Naive B cell (primary cell): ENCODE measurements at regions not wholly inside any gene's neighbourhood (a gene's known extent, or its start where the extent isn't known, plus 50 kb on each side); places are given as distances from the start of the nearest gene placed in this dataset.
"Not testable (repeated sequence)": the region's sequence is repeated elsewhere in the genome, so short reads cannot be mapped to it uniquely, and the experiment has no call there.

Experiments
- ATAC-seq, 2 donors: fragments of 150-1000 bp; cut with Tn5 transposase; 2 replicates each; pipeline ENCODE4 v1.10.0; 2021; ENCODE audit warnings: low read depth in 2 of 2, mild to moderate bottlenecking in 2 of 2, moderate library complexity in 2 of 2
- DNase-seq: peaks from one replicate; pipeline ENCODE4 v3.0.0; 2022
- H3K27ac Mint-ChIP-seq, 6 donors: one replicate each; pipeline ENCODE4 v1.8.0; 2020 to 2022; ENCODE audit warnings: mild to moderate bottlenecking in 6 of 6, mixed read lengths in 6 of 6, moderate library complexity in 5 of 6, inconsistent platforms in 2 of 6
- H3K27me3 Mint-ChIP-seq, 3 donors: one replicate each; pipeline ENCODE4 v1.8.0; 2021 to 2022; ENCODE audit warnings: mixed read lengths in 3 of 3, mild to moderate bottlenecking in 1 of 3
- H3K36me3 Mint-ChIP-seq, 2 donors: one replicate each; pipeline ENCODE4 v1.8.0; 2020 to 2022; ENCODE audit warnings: mixed read lengths in 2 of 2, inconsistent platforms in 1 of 2, mild to moderate bottlenecking in 1 of 2
- H3K4me1 Mint-ChIP-seq, 3 donors: one replicate each; pipeline ENCODE4 v1.8.0; 2020 to 2022; ENCODE audit warnings: mixed read lengths in 3 of 3, inconsistent platforms in 1 of 3, mild to moderate bottlenecking in 1 of 3, moderate library complexity in 1 of 3
- H3K4me3 Mint-ChIP-seq, 8 donors: one replicate each; pipeline ENCODE4 v1.8.0; 2020 to 2022; ENCODE audit warnings: mild to moderate bottlenecking in 8 of 8, mixed read lengths in 8 of 8, moderate library complexity in 8 of 8, inconsistent platforms in 2 of 8
- H3K9me3 Mint-ChIP-seq, 7 donors: one replicate each; pipeline ENCODE4 v1.8.0; 2020 to 2022; ENCODE audit warnings: mixed read lengths in 7 of 7, mild to moderate bottlenecking in 5 of 7, inconsistent platforms in 2 of 7, moderate library complexity in 1 of 7

DNA sequence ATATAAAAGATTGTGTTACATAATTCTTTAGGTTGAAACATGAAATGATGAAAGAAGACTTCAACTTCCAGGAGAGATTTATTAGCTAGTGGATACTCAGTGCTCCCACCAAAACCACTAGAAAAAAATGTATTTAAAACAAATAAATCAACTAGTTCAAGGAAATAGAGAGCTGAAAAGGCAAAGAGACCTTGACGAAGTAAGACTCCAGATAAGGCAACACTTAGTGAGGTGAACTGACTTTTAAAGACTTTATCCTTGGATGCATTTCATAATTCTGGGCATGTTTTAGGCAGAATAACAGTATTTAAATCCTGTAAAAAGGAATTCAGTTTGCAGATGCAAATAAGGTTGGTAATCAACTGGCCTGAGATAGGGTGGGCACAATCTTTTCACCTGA lies 1150.7 kb downstream of the FSCB start:
- H3K4me3 Mint-ChIP-seq = no peak overlapping the region
- no peaks in the 10 kb centered on the region for H3K4me1 Mint-ChIP-seq
- ATAC-seq (no peak), DNase-seq (no peak)
- no peaks in the 10 kb centered on the region for H3K36me3 Mint-ChIP-seq
- peaks cover 0 to 3% (median 0%) of the 10 kb centered on the region in 7 donors for H3K9me3 Mint-ChIP-seq
- H3K27ac Mint-ChIP-seq = no peak overlapping the region
- H3K27me3 Mint-ChIP-seq = no peaks in the 10 kb centered on the region

GRCh38 chr14:43341921-43342320 lies 1165.2 kb downstream of the FSCB start:
- H3K27ac Mint-ChIP-seq = no peak overlapping the region
- ATAC-seq (no peak), DNase-seq (no peak)
- H3K9me3 Mint-ChIP-seq = peaks cover 4 to 12% (median 10%) of the 10 kb centered on the region in 7 donors
- no peaks in the 10 kb centered on the region for H3K36me3 Mint-ChIP-seq
- H3K4me1 Mint-ChIP-seq = no peaks in the 10 kb centered on the region
- no peak overlapping the region for H3K4me3 Mint-ChIP-seq
- no peaks in the 10 kb centered on the region for H3K27me3 Mint-ChIP-seq

GRCh38 chr14:43338713-43339112 lies 1168.4 kb downstream of the FSCB start:
- Mint-ChIP-seq H3K4me3 (no peak overlapping the region), H3K27ac (no peak overlapping the region), H3K36me3 (no peaks in the 10 kb centered on the region), H3K27me3 (no peaks in the 10 kb centered on the region), H3K9me3 (peaks cover 0 to 9% (median 2%) of the 10 kb centered on the region in 7 donors), H3K4me1 (no peaks in the 10 kb centered on the region)
- DNase-seq (no peak), ATAC-seq (no peak)

- H3K27ac Mint-ChIP-seq = no peak overlapping the region
- ATAC-seq (no peak), DNase-seq (no peak)
- H3K4me1 Mint-ChIP-seq = no peaks in the 10 kb centered on the region
- H3K36me3 Mint-ChIP-seq = no peaks in the 10 kb centered on the region
- peaks cover 0 to 4% (median 0%) of the 10 kb centered on the region in 7 donors for H3K9me3 Mint-ChIP-seq
- no peak overlapping the region for H3K4me3 Mint-ChIP-seq
- no peaks in the 10 kb centered on the region for H3K27me3 Mint-ChIP-seq
Measured at GRCh38 chr14:43336351-43336750, 1170.7 kb downstream of the FSCB start.

GRCh38 chr14:43326501-43327407 lies 1180.3 kb downstream of the FSCB start:
- H3K27me3 Mint-ChIP-seq, H3K9me3 Mint-ChIP-seq, H3K4me3 Mint-ChIP-seq, H3K27ac Mint-ChIP-seq, H3K4me1 Mint-ChIP-seq, ATAC-seq, H3K36me3 Mint-ChIP-seq, DNase-seq: not testable (repeated sequence)

GRCh38 chr14:43316427-43316826 lies 1190.7 kb downstream of the FSCB start:
- H3K27me3 Mint-ChIP-seq = no peaks in the 10 kb centered on the region
- H3K4me1 Mint-ChIP-seq = no peaks in the 10 kb centered on the region
- H3K27ac Mint-ChIP-seq = no peak overlapping the region
- DNase-seq (no peak), ATAC-seq (no peak)
- H3K4me3 Mint-ChIP-seq = no peak overlapping the region
- H3K9me3 Mint-ChIP-seq = peaks cover 0 to 2% (median 0%) of the 10 kb centered on the region in 7 donors
- no peaks in the 10 kb centered on the region for H3K36me3 Mint-ChIP-seq

DNA sequence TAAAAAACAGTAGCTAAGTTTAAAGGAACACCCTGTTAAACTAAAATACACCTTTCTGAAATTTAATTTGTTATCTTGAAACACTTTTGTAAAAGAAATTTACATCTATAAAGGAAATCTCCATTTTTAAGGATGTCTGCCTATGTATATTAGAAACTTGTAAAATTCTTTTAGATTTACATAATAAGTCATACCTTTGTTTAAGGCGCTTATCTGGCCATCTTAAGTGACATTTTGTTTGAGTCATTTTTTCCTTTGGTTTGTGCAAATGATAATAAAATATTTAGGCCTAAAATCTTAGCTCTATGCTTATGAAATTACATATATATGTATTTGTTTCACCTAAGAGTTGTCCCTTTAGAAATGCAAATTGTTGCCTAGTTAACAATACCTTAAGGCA lies 1193.4 kb downstream of the FSCB start:
- no peaks in the 10 kb centered on the region for H3K36me3 Mint-ChIP-seq
- DNase-seq (no peak), ATAC-seq (no peak)
- H3K27me3 Mint-ChIP-seq = no peaks in the 10 kb centered on the region
- peaks cover 0 to 2% (median 0%) of the 10 kb centered on the region in 7 donors for H3K9me3 Mint-ChIP-seq
- no peak overlapping the region for H3K27ac Mint-ChIP-seq
- H3K4me1 Mint-ChIP-seq = no peaks in the 10 kb centered on the region
- H3K4me3 Mint-ChIP-seq = no peak overlapping the region

GRCh38 chr14:43308421-43309110 lies 1198.5 kb downstream of the FSCB start:
- Mint-ChIP-seq H3K9me3 (peaks cover 0 to 3% (median 0%) of the 10 kb centered on the region in 7 donors), H3K27me3 (no peaks in the 10 kb centered on the region), H3K27ac (no peak overlapping the region), H3K36me3 (no peaks in the 10 kb centered on the region), H3K4me1 (no peaks in the 10 kb centered on the region), H3K4me3 (no peak overlapping the region)
- no peak for DNase-seq
- ATAC-seq = no peak

GRCh38 chr14:43307836-43308235 lies 1199.2 kb downstream of the FSCB start:
- no peaks in the 10 kb centered on the region for H3K36me3 Mint-ChIP-seq
- H3K4me3 Mint-ChIP-seq = no peak overlapping the region
- no peaks in the 10 kb centered on the region for H3K27me3 Mint-ChIP-seq
- peaks cover 0 to 3% (median 0%) of the 10 kb centered on the region in 7 donors for H3K9me3 Mint-ChIP-seq
- H3K4me1 Mint-ChIP-seq = no peaks in the 10 kb centered on the region
- DNase-seq (no peak), ATAC-seq (no peak)
- H3K27ac Mint-ChIP-seq = no peak overlapping the region

- Mint-ChIP-seq H3K27ac (no peak overlapping the region), H3K9me3 (peaks cover 0 to 3% (median 0%) of the 10 kb centered on the region in 7 donors), H3K27me3 (no peaks in the 10 kb centered on the region), H3K36me3 (no peaks in the 10 kb centered on the region), H3K4me3 (no peak overlapping the region), H3K4me1 (no peaks in the 10 kb centered on the region)
- DNase-seq (no peak), ATAC-seq (no peak)
Measured at GRCh38 chr14:43306053-43306452, 1201.0 kb downstream of the FSCB start.

DNA sequence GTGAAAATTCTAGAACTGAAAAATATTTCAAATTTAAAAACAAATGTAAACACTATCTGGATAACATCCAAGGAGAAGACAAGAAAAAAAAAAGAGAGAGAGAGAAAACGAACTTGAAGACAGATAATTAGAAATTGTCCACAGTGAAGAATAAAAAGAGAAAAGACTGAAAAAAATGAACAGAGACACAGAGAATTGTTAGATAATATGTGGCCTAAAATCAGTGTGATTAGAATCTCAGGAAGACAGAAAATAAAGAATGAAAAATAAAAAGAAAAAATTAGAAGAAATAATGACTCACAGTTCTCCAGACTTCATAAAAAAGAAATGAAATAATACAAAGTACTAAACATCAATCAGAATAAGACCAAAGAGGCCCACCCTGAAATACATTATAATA lies 1209.3 kb downstream of the FSCB start:
- Mint-ChIP-seq H3K36me3 (no peaks in the 10 kb centered on the region), H3K4me1 (no peaks in the 10 kb centered on the region), H3K27me3 (no peaks in the 10 kb centered on the region), H3K4me3 (no peak overlapping the region), H3K9me3 (peaks cover 4 to 10% (median 7%) of the 10 kb centered on the region in 7 donors), H3K27ac (no peak overlapping the region)
- no peak for ATAC-seq
- no peak for DNase-seq

- not testable (repeated sequence) for H3K27ac Mint-ChIP-seq, H3K27me3 Mint-ChIP-seq, ATAC-seq, DNase-seq, H3K4me1 Mint-ChIP-seq, H3K36me3 Mint-ChIP-seq, H3K4me3 Mint-ChIP-seq
- peaks cover 4 to 13% (median 7%) of the 10 kb centered on the region in 7 donors for H3K9me3 Mint-ChIP-seq
Measured at GRCh38 chr14:43296061-43296460, 1211.0 kb downstream of the FSCB start.

- H3K36me3 Mint-ChIP-seq = no peaks in the 10 kb centered on the region
- H3K27me3 Mint-ChIP-seq = no peaks in the 10 kb centered on the region
- no peak for ATAC-seq
- H3K4me3 Mint-ChIP-seq = no peak overlapping the region
- peaks cover 0 to 8% (median 2%) of the 10 kb centered on the region in 7 donors for H3K9me3 Mint-ChIP-seq
- no peaks in the 10 kb centered on the region for H3K4me1 Mint-ChIP-seq
- H3K27ac Mint-ChIP-seq = no peak overlapping the region
- DNase-seq = no peak
Measured at GRCh38 chr14:43285575-43285974, 1221.5 kb downstream of the FSCB start.

DNA sequence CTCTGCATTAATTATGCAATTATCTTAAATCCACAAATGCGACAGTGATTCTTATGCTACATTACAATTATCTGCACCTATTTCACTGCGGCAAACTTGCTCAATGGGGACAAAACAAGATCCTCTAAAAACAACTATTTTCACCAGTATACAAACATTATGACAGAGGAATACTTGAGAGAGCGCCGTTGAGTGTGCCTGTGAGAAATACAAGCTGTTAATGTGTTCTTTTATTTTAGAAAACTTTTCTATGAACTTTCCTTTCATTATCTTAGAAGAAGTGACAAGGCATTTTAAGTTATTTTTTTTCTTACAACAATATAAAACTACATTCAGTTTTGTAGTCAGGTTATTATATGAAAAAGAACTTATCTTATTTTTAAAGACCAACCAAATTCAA lies 1247.0 kb downstream of the FSCB start:
- Mint-ChIP-seq H3K4me1 (no peaks in the 10 kb centered on the region), H3K27ac (no peak overlapping the region), H3K4me3 (no peak overlapping the region), H3K27me3 (no peaks in the 10 kb centered on the region), H3K36me3 (no peaks in the 10 kb centered on the region), H3K9me3 (peaks cover 0 to 10% (median 5%) of the 10 kb centered on the region in 7 donors)
- ATAC-seq = no peak
- DNase-seq = no peak
